CD8-positive, alpha-beta memory T cell (primary cell): ENCODE measurements at regions not wholly inside any gene's neighbourhood (a gene's known extent, or its start where the extent isn't known, plus 50 kb on each side); places are given as distances from the start of the nearest gene placed in this dataset.

Source experiments
- CTCF ChIA-PET: fragments of 350-600 bp; sonication (Branson Sonifier 250); formaldehyde crosslinking; loops from one replicate; lab custom pipeline; 2021; ENCODE audit warnings: antibody characterized with exemption; lab: Charles Lee
- POLR2A ChIA-PET: fragments of 350-600 bp; sonication (Branson Sonifier 250); formaldehyde crosslinking; loops from one replicate; lab custom pipeline; 2021; ENCODE audit warnings: antibody characterized with exemption; lab: Charles Lee
- DNase-seq, 5 donors: peaks; one replicate each; pipeline versions ENCODE4 v3.0.0 to v3.0.0-alpha.2; 2020 to 2022; ENCODE audit warnings: mixed read lengths in 1 of 5
- H3K27ac ChIP-seq: one replicate; pipeline ENCODE4 v1.7.0; 2013; ENCODE audit warnings: low read depth, mild to moderate bottlenecking, low read length, moderate library complexity
- H3K27me3 ChIP-seq: 2 replicates; pipeline ENCODE4 v1.7.0; 2013; ENCODE audit warnings: low read length, mild to moderate bottlenecking; ENCODE audit not compliant: insufficient read depth, poor library complexity, severe bottlenecking
- H3K36me3 ChIP-seq: 2 replicates; pipeline ENCODE4 v1.7.0; 2013; ENCODE audit warnings: mild to moderate bottlenecking, low read length, moderate library complexity; ENCODE audit not compliant: insufficient read depth
- H3K4me1 ChIP-seq: 2 replicates; pipeline ENCODE4 v1.7.0; 2013; ENCODE audit warnings: mild to moderate bottlenecking, low read length, moderate library complexity; ENCODE audit not compliant: insufficient read depth
- H3K4me3 ChIP-seq: 2 replicates; pipeline ENCODE4 v1.7.0; 2013; ENCODE audit warnings: mild to moderate bottlenecking, low read length
- H3K9me3 ChIP-seq: 2 replicates; pipeline ENCODE4 v1.7.0; 2013; ENCODE audit warnings: mild to moderate bottlenecking, low read length
- H3K27ac Mint-ChIP-seq, 8 donors: one replicate each; pipeline ENCODE4 v1.8.0; 2020 to 2021; ENCODE audit warnings: mixed read lengths in 8 of 8, mild to moderate bottlenecking in 6 of 8, inconsistent platforms in 3 of 8, moderate library complexity in 3 of 8
- H3K27me3 Mint-ChIP-seq, 2 donors: one replicate each; pipeline ENCODE4 v1.8.0; 2020 to 2021; ENCODE audit warnings: mixed read lengths in 2 of 2, mild to moderate bottlenecking in 1 of 2, moderate library complexity in 1 of 2
- H3K36me3 Mint-ChIP-seq, 3 donors: one replicate each; pipeline ENCODE4 v1.8.0; 2020 to 2021; ENCODE audit warnings: mixed read lengths in 3 of 3, inconsistent platforms in 1 of 3, mild to moderate bottlenecking in 1 of 3
- H3K4me1 Mint-ChIP-seq, 3 donors: one replicate each; pipeline ENCODE4 v1.8.0; 2020 to 2021; ENCODE audit warnings: mixed read lengths in 3 of 3, inconsistent platforms in 1 of 3, mild to moderate bottlenecking in 1 of 3
- H3K4me3 Mint-ChIP-seq, 7 donors: one replicate each; pipeline ENCODE4 v1.8.0; 2020 to 2021; ENCODE audit warnings: mixed read lengths in 7 of 7, mild to moderate bottlenecking in 6 of 7, moderate library complexity in 4 of 7, inconsistent platforms in 2 of 7
- H3K9me3 Mint-ChIP-seq, 5 donors: one replicate each; pipeline ENCODE4 v1.8.0; 2020 to 2022; ENCODE audit warnings: mixed read lengths in 5 of 5, mild to moderate bottlenecking in 3 of 5, moderate library complexity in 2 of 5, inconsistent platforms in 1 of 5

- H3K9me3 Mint-ChIP-seq = no peaks in the 10 kb centered on the region
- H3K4me1 Mint-ChIP-seq = no peaks in the 10 kb centered on the region
- Histone ChIP-seq H3K27ac (no peak overlapping the region), H3K9me3 (no peaks in the 10 kb centered on the region), H3K36me3 (no peaks in the 10 kb centered on the region), H3K4me3 (no peak overlapping the region), H3K4me1 (no peaks in the 10 kb centered on the region), H3K27me3 (no peaks in the 10 kb centered on the region)
- H3K27me3 Mint-ChIP-seq = peaks cover 10 to 31% of the 10 kb centered on the region in 2 donors
- DNase-seq = no peak
- no peak overlapping the region for H3K27ac Mint-ChIP-seq
- H3K36me3 Mint-ChIP-seq = no peaks in the 10 kb centered on the region
- POLR2A ChIA-PET = no interaction called here
- H3K4me3 Mint-ChIP-seq = no peak overlapping the region
- CTCF ChIA-PET = interaction anchor here (1.0 kb wide), 1 partner anchor 12 kb away, joined by 3 read pairs; no protein-coding TSS in a partner anchor
Observed at GRCh38 chr10:6850452-6850851, 270.4 kb upstream of the PRKCQ start.

- H3K27ac Mint-ChIP-seq = no peak overlapping the region
- ChIA-PET CTCF (no interaction called here), POLR2A (no interaction called here)
- Histone ChIP-seq H3K27me3 (no peaks in the 10 kb centered on the region), H3K4me3 (no peak overlapping the region), H3K4me1 (no peaks in the 10 kb centered on the region), H3K9me3 (no peaks in the 10 kb centered on the region), H3K27ac (no peak overlapping the region), H3K36me3 (no peaks in the 10 kb centered on the region)
- no peak overlapping the region for H3K4me3 Mint-ChIP-seq
- peaks cover 8 to 29% of the 10 kb centered on the region in 2 donors for H3K27me3 Mint-ChIP-seq
- H3K9me3 Mint-ChIP-seq = no peaks in the 10 kb centered on the region
- H3K36me3 Mint-ChIP-seq = no peaks in the 10 kb centered on the region
- H3K4me1 Mint-ChIP-seq = peaks cover 0 to 4% (median 0%) of the 10 kb centered on the region in 3 donors
- DNase-seq = no peak
Observed at GRCh38 chr10:6847561-6847960, 267.5 kb upstream of the PRKCQ start.

GRCh38 chr10:6843894-6844650, 264.0 kb upstream of the PRKCQ start:
- Mint-ChIP-seq H3K4me1 (peaks cover 0 to 4% (median 0%) of the 10 kb centered on the region in 3 donors), H3K4me3 (no peak overlapping the region), H3K27ac (no peak overlapping the region), H3K36me3 (no peaks in the 10 kb centered on the region), H3K9me3 (no peaks in the 10 kb centered on the region), H3K27me3 (peaks cover 11 to 36% of the 10 kb centered on the region in 2 donors)
- CTCF ChIA-PET = interaction anchor here (0.9 to 1.9 kb wide), 3 partner anchors 76 to 681 kb away, joined by 3 to 5 read pairs (median 4); no protein-coding TSS in a partner anchor
- H3K27ac ChIP-seq = no peak overlapping the region
- no peak for DNase-seq
- POLR2A ChIA-PET = no interaction called here
- no peaks in the 10 kb centered on the region for H3K36me3 ChIP-seq
- no peak overlapping the region for H3K4me3 ChIP-seq
- no peaks in the 10 kb centered on the region for H3K27me3 ChIP-seq
- no peaks in the 10 kb centered on the region for H3K9me3 ChIP-seq
- no peaks in the 10 kb centered on the region for H3K4me1 ChIP-seq

GRCh38 chr10:6843481-6843881, 263.4 kb upstream of the PRKCQ start:
- no peak overlapping the region for H3K27ac Mint-ChIP-seq
- H3K4me3 ChIP-seq = no peak overlapping the region
- no peaks in the 10 kb centered on the region for H3K36me3 Mint-ChIP-seq
- no peaks in the 10 kb centered on the region for H3K27me3 ChIP-seq
- H3K27me3 Mint-ChIP-seq = peaks cover 10 to 36% of the 10 kb centered on the region in 2 donors
- no peak for DNase-seq
- no peaks in the 10 kb centered on the region for H3K9me3 Mint-ChIP-seq
- H3K36me3 ChIP-seq = no peaks in the 10 kb centered on the region
- CTCF ChIA-PET = interaction anchor here (0.9 to 1.9 kb wide), 3 partner anchors 77 to 682 kb away, joined by 3 to 5 read pairs (median 4); no protein-coding TSS in a partner anchor
- POLR2A ChIA-PET = no interaction called here
- H3K4me3 Mint-ChIP-seq = peak overlapping the region in 1 of 7 donors; percentile 21
- H3K27ac ChIP-seq = no peak overlapping the region
- no peaks in the 10 kb centered on the region for H3K9me3 ChIP-seq
- H3K4me1 Mint-ChIP-seq = peaks cover 0 to 4% (median 0%) of the 10 kb centered on the region in 3 donors
- no peaks in the 10 kb centered on the region for H3K4me1 ChIP-seq

- Mint-ChIP-seq H3K36me3 (no peaks in the 10 kb centered on the region), H3K27me3 (peaks cover 8 to 35% of the 10 kb centered on the region in 2 donors), H3K9me3 (no peaks in the 10 kb centered on the region), H3K4me1 (peaks cover 0 to 4% (median 0%) of the 10 kb centered on the region in 3 donors), H3K27ac (no peak overlapping the region), H3K4me3 (no peak overlapping the region)
- POLR2A ChIA-PET = no interaction called here
- CTCF ChIA-PET = interaction anchor here (1.9 kb wide), 1 partner anchor 574 kb away, joined by 5 read pairs; no protein-coding TSS in a partner anchor
- H3K27me3 ChIP-seq = no peaks in the 10 kb centered on the region
- no peaks in the 10 kb centered on the region for H3K9me3 ChIP-seq
- H3K4me3 ChIP-seq = no peak overlapping the region
- no peaks in the 10 kb centered on the region for H3K4me1 ChIP-seq
- H3K27ac ChIP-seq = no peak overlapping the region
- H3K36me3 ChIP-seq = no peaks in the 10 kb centered on the region
- DNase-seq = no peak
Observed at GRCh38 chr10:6842722-6843121, 262.6 kb upstream of the PRKCQ start.

- no peaks in the 10 kb centered on the region for H3K4me1 ChIP-seq
- Mint-ChIP-seq H3K36me3 (no peaks in the 10 kb centered on the region), H3K9me3 (no peaks in the 10 kb centered on the region), H3K27me3 (peaks cover 5 to 26% of the 10 kb centered on the region in 2 donors), H3K27ac (no peak overlapping the region), H3K4me1 (peaks cover 0 to 4% (median 0%) of the 10 kb centered on the region in 3 donors), H3K4me3 (no peak overlapping the region)
- H3K9me3 ChIP-seq = no peaks in the 10 kb centered on the region
- H3K27ac ChIP-seq = no peak overlapping the region
- no peaks in the 10 kb centered on the region for H3K27me3 ChIP-seq
- H3K36me3 ChIP-seq = no peaks in the 10 kb centered on the region
- no peak overlapping the region for H3K4me3 ChIP-seq
- ChIA-PET POLR2A (no interaction called here), CTCF (no interaction called here)
- no peak for DNase-seq
Observed at GRCh38 chr10:6841761-6842160, 261.7 kb upstream of the PRKCQ start.

GRCh38 chr10:6840766-6841165, 260.7 kb upstream of the PRKCQ start:
- Mint-ChIP-seq H3K9me3 (no peaks in the 10 kb centered on the region), H3K27me3 (peaks cover 5 to 23% of the 10 kb centered on the region in 2 donors), H3K36me3 (no peaks in the 10 kb centered on the region), H3K4me1 (peaks cover 0 to 4% (median 0%) of the 10 kb centered on the region in 3 donors), H3K27ac (no peak overlapping the region), H3K4me3 (no peak overlapping the region)
- Histone ChIP-seq H3K4me3 (no peak overlapping the region), H3K27me3 (no peaks in the 10 kb centered on the region), H3K9me3 (no peaks in the 10 kb centered on the region), H3K27ac (no peak overlapping the region), H3K4me1 (no peaks in the 10 kb centered on the region), H3K36me3 (no peaks in the 10 kb centered on the region)
- ChIA-PET CTCF (no interaction called here), POLR2A (no interaction called here)
- DNase-seq = no peak

GRCh38 chr10:6840201-6840691, 260.2 kb upstream of the PRKCQ start:
- no peak overlapping the region for H3K4me3 Mint-ChIP-seq
- H3K9me3 Mint-ChIP-seq = no peaks in the 10 kb centered on the region
- ChIA-PET POLR2A (no interaction called here), CTCF (no interaction called here)
- H3K4me1 ChIP-seq = no peaks in the 10 kb centered on the region
- H3K36me3 ChIP-seq = no peaks in the 10 kb centered on the region
- DNase-seq = no peak
- H3K4me1 Mint-ChIP-seq = peaks cover 0 to 4% (median 0%) of the 10 kb centered on the region in 3 donors
- H3K36me3 Mint-ChIP-seq = no peaks in the 10 kb centered on the region
- H3K27me3 Mint-ChIP-seq = peaks cover 5 to 19% of the 10 kb centered on the region in 2 donors
- no peak overlapping the region for H3K27ac Mint-ChIP-seq
- no peaks in the 10 kb centered on the region for H3K27me3 ChIP-seq
- H3K9me3 ChIP-seq = no peaks in the 10 kb centered on the region
- no peak overlapping the region for H3K27ac ChIP-seq
- no peak overlapping the region for H3K4me3 ChIP-seq
